ENCODE measurements at regions not wholly inside any gene's neighbourhood (a gene's known extent, or its start where the extent isn't known, plus 50 kb on each side); places are given as distances from the start of the nearest gene placed in this dataset.

- no peaks in the 10 kb centered on the region for H3K36me3 ChIP-seq
- TF ChIP-seq, protein P1, sequence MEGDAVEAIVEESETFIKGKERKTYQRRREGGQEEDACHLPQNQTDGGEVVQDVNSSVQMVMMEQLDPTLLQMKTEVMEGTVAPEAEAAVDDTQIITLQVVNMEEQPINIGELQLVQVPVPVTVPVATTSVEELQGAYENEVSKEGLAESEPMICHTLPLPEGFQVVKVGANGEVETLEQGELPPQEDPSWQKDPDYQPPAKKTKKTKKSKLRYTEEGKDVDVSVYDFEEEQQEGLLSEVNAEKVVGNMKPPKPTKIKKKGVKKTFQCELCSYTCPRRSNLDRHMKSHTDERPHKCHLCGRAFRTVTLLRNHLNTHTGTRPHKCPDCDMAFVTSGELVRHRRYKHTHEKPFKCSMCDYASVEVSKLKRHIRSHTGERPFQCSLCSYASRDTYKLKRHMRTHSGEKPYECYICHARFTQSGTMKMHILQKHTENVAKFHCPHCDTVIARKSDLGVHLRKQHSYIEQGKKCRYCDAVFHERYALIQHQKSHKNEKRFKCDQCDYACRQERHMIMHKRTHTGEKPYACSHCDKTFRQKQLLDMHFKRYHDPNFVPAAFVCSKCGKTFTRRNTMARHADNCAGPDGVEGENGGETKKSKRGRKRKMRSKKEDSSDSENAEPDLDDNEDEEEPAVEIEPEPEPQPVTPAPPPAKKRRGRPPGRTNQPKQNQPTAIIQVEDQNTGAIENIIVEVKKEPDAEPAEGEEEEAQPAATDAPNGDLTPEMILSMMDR (IDR thresholded peaks at IDR 0.05): no peak
- TF ChIP-seq EP300 (IDR thresholded peaks at IDR 0.05; ENCODE audit: low read depth) (no peak), POLR2AphosphoS5 (IDR thresholded peaks at IDR 0.05) (no peak), POLR2A (IDR thresholded peaks at IDR 0.05) (no peak)
- in situ Hi-C loops (cut with MboI; ENCODE audit: low pct_ligation_motif_present in 1 of 4, low pct_unique_long_range_greater_than_20kb in 1 of 4, low sequenced_read_pairs in 3 of 4) (no loop called here), intact Hi-C loops (cut with DNase I; ENCODE audit: low total_unique reads) (no loop called here)
- H3K9me3 ChIP-seq: peaks cover 0 to 3% of the 10 kb centered on the region in 2 donors
- H3K4me1 ChIP-seq: no peaks in the 10 kb centered on the region
- WGBS, 2 donors (ENCODE audit: low coverage in 1 of 2): 47% methylated on average over 3 of the region's 3 CpGs
- H3K4me3 ChIP-seq: no peak overlapping the region
- DNase-seq: no peak
- no peaks in the 10 kb centered on the region for H3K27me3 ChIP-seq
- no peak overlapping the region for H3K27ac ChIP-seq
These were observed 93.6 kb downstream of the RPLP1 start for GRCh38 chr15:69546182-69546581.

DNA sequence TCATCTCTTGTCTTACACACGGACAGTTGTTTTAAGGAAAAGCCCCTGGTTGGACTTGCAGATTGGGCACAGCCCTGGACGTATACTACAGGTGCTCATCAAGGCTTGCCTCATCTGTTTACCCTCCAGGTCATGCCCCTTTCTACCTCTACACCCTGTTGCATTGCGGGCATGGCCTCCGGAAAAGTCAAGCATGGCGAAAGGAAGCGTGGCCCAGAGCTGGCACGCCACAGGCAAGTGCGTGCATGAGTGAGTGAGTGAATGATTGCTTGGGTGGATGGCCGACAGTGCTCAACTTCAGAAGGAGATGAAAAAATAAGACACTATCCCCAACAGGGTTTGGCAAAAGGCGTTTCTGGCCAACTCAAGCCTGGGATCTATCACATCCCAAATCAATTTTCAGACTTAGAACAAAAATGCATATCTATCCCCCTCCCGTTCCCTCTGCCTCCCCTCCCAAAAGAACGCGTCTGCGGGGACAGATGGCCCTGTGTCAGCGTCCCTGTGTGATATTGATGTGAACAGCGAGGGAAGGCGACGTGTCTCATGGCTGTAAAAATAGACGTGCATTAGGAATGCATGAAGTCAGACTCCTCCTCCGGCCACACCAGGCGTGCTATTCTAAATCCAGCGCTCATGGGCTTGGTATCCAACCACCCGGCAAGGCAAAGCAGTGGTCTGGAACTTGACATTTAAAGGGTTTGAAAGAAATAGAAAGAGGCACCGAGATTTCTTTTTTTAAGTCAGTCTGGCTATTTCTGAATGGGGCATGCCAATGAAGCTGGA is 96.0 kb downstream of the RPLP1 start:
- Histone ChIP-seq H3K9me3 (peaks cover 13 to 14% of the 10 kb centered on the region in 2 donors), H3K4me1 (peaks cover 0 to 6% (median 2%) of the 10 kb centered on the region in 4 donors), H3K4me3 (no peak overlapping the region), H3K27ac (no peak overlapping the region), H3K27me3 (no peaks in the 10 kb centered on the region), H3K36me3 (no peaks in the 10 kb centered on the region)
- TF ChIP-seq, protein P1 (IDR thresholded peaks at IDR 0.05): no peak
- TF ChIP-seq POLR2A (IDR thresholded peaks at IDR 0.05): no peak
- no peak for TF ChIP-seq EP300 (IDR thresholded peaks at IDR 0.05; ENCODE audit: low read depth)
- no peak for TF ChIP-seq POLR2AphosphoS5 (IDR thresholded peaks at IDR 0.05)
- in situ Hi-C loops (cut with MboI; ENCODE audit: low pct_ligation_motif_present in 1 of 4, low pct_unique_long_range_greater_than_20kb in 1 of 4, low sequenced_read_pairs in 3 of 4) (no loop called here), intact Hi-C loops (cut with DNase I; ENCODE audit: low total_unique reads) (no loop called here)
- DNase-seq: no peak
- WGBS, 2 donors (ENCODE audit: low coverage in 1 of 2): 81 to 87% methylated on average over 10 to 24 of the region's 24 CpGs

DNA sequence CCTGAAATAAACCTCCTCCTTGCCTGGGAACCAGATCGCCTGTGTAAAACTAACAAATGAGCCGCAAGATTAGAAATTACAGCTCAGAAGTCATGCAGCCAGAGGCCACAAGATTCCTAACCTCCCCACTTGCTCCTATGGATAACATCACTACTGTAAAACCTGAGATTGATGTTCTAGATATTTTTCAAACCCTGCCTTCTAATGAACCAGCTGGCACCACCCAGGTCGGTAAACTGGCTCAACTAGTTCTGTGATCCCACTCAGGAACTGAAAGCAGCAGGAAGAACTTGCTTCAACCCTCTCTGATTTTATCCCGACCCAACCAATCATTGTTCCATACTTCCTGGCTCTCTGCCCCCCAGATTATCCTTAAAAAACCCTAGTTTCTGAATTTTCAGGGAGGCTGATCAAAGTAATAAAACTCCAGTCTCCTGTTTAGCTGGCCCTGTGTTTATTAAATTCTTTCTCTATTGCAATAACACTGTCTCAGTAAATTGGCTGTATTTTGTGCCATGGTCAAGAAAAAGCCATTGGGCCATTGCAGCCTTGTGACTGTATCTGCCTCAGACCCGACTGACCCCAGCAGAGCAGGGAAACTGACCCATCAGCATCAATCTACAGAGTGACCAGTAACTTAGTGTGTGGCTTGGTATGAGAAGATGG is 98.9 kb downstream of the RPLP1 start:
- H3K27me3 ChIP-seq: no peaks in the 10 kb centered on the region
- TF ChIP-seq POLR2AphosphoS5 (IDR thresholded peaks at IDR 0.05) (no peak), EP300 (IDR thresholded peaks at IDR 0.05; ENCODE audit: low read depth) (no peak), POLR2A (IDR thresholded peaks at IDR 0.05) (no peak)
- TF ChIP-seq, protein P1 (IDR thresholded peaks at IDR 0.05): no peak
- WGBS, 2 donors (ENCODE audit: low coverage in 1 of 2): 53 to 64% methylated on average over 5 of the region's 5 CpGs
- DNase-seq: no peak
- peaks cover 6 to 34% (median 11%) of the 10 kb centered on the region in 4 donors for H3K4me1 ChIP-seq
- in situ Hi-C loops (cut with MboI; ENCODE audit: low pct_ligation_motif_present in 1 of 4, low pct_unique_long_range_greater_than_20kb in 1 of 4, low sequenced_read_pairs in 3 of 4): no loop called here
- intact Hi-C loops (cut with DNase I; ENCODE audit: low total_unique reads): no loop called here
- no peaks in the 10 kb centered on the region for H3K36me3 ChIP-seq
- H3K4me3 ChIP-seq: no peak overlapping the region
- no peak overlapping the region for H3K27ac ChIP-seq
- H3K9me3 ChIP-seq: peaks cover 13 to 14% of the 10 kb centered on the region in 2 donors

- Histone ChIP-seq H3K36me3 (no peaks in the 10 kb centered on the region), H3K27me3 (no peaks in the 10 kb centered on the region), H3K27ac (no peak overlapping the region), H3K9me3 (peaks cover 13 to 14% of the 10 kb centered on the region in 2 donors), H3K4me3 (no peak overlapping the region), H3K4me1 (peaks cover 6 to 41% (median 18%) of the 10 kb centered on the region in 4 donors)
- DNase-seq: no peak
- 98% methylated on average over 10 of the region's 10 CpGs; no CpG with 5 or more reads in 1 of the 2 donors for WGBS, 2 donors (ENCODE audit: low coverage in 1 of 2)
- in situ Hi-C loops (cut with MboI; ENCODE audit: low pct_ligation_motif_present in 1 of 4, low pct_unique_long_range_greater_than_20kb in 1 of 4, low sequenced_read_pairs in 3 of 4) (no loop called here), intact Hi-C loops (cut with DNase I; ENCODE audit: low total_unique reads) (no loop called here)
- TF ChIP-seq, protein P1 (IDR thresholded peaks at IDR 0.05): no peak
- TF ChIP-seq POLR2A (IDR thresholded peaks at IDR 0.05) (no peak), POLR2AphosphoS5 (IDR thresholded peaks at IDR 0.05) (no peak), EP300 (IDR thresholded peaks at IDR 0.05; ENCODE audit: low read depth) (no peak)
These were observed 99.6 kb downstream of the RPLP1 start for GRCh38 chr15:69552057-69552815.
